Inferior parietal cortex (tissue), 1 donor: ENCODE measurements at regions not wholly inside any gene's neighbourhood (a gene's known extent, or its start where the extent isn't known, plus 50 kb on each side); places are given as distances from the start of the nearest gene placed in this dataset.

Experiments used
- DNase-seq: peaks from one replicate; pipeline ENCODE4 v3.0.0-alpha.2; 2016; ENCODE audit errors: extremely low spot score

DNA sequence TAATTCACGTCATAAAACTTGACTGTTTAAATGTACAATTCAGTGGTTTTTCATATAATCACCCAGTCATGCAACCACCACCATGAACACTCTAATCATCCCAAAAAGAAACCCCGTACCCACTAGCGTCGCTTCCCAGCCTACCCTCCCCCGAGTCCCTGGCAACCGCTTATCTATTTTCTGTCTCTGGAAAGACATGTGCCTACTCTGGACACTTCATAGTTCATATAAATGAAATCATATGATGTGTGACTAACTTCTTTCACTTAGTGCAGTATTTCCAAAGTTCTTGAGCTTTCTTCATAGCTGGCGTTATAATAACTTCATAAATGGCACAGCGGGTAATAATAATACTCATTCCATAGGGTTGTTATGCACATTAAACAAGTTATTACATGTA lies 215.2 kb downstream of the MYLK4 start:
- no peak for DNase-seq

DNA sequence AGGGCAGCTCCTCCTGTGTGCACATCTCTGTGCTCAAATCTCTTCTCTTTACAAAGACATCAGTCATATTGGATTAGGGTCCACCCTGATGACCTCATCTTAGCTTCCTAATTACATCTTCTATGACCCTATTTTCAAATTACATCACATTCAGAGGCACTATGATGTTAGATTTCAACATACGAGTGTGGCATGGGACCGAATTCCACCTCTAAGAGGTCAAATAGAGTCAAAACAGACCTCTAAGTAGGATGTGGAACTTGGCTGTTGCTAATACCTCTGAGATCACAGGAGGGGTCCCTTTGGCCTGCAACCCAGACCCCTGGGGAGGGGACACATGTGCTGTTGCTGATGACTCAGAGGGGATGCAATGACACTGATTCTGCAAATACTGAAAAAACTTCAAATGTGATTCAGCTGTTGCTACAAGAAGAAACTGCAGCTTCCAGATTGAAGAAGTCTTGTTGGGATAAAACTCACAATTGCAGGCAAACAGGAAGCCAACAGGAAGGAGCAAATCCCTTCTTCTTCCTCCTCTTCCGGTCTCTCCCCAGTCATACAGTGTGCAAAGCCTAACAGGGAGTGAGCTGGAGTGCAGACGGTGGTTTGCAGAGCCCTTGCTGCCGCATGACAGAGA lies 216.2 kb downstream of the MYLK4 start:
- no peak for DNase-seq

DNA sequence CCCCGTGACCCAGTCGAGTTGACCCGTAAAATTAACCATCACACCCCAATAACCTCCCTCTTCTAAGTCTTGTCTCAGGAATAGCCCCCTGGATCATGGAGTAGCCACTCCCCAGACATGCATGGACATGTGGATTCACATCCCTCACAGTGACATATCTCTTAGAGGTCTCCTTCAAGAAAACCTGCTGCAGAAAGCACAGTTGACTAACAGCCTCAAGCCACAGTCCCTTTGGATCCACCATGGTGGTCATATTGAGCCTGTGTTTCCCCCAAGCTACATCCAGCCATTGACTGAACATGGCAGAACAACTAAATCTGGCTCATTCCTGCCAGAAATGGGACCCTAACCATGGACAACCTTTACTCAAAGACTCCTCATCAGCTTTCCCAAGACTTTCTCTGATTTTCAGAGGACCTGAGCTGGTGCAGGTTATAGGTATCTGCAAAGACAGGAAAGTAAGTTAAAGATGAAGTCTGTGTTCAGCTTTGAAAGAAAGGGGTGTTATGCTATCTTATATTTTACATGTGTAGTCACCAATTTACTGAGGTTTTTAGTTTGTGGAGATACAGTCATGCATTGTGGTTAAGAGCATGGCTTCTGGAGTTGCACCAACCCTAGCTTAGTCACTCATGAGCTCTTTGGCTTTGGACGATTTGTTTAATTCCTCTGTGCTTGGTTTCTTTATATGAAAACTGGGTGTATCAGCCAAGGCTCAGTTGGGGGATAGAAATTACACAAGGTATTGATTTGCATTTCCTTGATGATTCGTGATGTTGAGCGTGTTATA lies 219.1 kb downstream of the MYLK4 start:
- DNase-seq: no peak

DNA sequence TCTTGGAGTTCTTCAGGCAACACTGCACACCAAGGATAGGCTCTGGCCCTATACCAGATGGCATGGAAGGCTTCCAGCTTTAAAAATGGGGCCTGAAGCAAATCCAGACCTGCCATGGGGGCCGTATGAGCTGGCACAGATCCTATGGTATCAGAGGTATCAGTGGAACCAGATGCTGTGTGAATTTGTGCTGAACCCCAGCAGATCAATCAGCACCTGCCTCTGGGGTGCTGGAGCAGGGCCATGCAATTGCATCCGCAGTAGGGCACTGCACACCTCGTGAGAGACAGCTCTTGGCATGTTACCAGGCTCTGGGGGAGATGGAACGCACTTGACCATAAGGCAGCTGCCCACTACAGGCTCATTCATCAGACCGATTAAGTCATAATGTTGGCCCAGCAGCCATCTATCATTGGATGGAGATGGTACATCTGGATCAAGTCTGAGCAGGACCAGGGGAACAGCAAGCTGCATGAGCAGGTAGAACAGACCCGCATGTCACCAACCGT lies 221.5 kb downstream of the MYLK4 start:
- DNase-seq: no peak

DNA sequence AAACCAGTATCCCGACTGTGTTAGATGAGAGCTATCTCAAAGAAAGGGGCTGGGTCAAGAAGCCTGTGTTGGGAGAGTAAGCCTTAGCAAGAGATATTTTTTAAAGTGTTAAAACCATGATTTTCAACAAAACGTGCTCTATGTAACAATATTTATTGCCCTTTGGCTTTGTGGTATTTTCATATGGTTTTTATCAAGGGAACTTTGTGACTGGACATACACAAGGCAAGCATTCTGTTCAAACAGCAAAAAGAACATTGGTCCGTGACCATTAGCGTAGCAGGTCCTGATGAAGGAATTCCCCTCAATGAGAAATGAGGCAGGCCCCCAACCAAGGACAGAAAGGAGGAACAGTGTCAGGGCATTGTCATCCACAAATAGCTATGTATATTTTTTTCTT lies 222.6 kb downstream of the MYLK4 start:
- no peak for DNase-seq

DNA sequence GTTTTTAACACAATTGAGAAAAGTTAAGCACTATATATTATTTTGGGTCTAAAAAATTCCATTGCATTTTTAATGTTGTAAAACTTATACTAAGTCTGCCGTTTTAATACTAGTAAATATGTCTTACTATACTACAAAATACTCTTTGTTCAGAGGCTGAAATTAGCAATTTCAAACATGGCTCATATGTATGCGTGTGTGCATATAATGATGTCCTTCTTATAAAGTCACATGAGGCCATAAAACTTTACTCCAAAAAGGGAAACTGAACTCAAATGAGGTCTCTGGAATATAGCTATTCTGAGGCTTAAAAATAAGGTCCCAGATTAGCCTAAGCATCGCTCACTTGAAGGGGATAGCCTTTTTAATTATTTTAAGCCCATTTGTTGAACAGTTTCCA lies 224.0 kb downstream of the MYLK4 start:
- DNase-seq: no peak

DNA sequence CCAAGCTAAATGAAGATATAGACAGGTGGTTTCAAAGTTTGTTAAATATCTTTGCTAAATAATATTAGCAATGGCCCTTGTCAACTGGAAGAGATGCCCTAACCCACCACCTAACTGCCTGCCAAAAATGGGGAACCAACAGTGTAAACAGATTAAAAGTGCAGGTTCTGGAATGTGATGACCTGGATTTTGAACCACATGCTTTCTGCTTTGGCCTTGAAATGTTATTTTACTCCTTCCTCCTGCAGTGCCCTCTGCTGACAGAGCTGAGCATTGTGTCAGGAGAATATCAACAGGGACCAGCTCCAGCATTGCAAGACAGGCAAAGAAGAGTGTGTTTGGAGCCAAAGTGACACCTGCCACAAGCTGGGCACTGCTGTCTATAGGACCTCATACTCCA lies 226.6 kb downstream of the MYLK4 start:
- DNase-seq: no peak

DNA sequence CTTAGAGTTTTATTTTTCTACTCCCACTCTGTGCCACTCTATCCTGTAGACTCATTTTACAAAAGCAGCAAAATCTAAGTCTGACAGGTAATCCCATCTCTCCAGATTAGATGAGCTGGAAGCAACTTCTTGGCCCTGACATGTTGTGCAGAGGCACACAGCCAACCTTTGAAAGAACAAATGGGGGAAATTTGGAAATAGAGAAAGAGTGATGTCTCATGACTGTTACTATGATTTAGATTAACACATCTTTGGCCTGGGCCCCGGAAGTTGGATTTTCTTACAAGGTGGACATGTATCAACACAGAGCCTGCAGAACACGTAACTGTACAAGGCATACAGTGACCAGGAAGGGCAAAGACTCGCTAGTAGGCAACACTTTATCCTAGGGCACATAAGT lies 227.7 kb downstream of the MYLK4 start:
- DNase-seq: no peak

DNA sequence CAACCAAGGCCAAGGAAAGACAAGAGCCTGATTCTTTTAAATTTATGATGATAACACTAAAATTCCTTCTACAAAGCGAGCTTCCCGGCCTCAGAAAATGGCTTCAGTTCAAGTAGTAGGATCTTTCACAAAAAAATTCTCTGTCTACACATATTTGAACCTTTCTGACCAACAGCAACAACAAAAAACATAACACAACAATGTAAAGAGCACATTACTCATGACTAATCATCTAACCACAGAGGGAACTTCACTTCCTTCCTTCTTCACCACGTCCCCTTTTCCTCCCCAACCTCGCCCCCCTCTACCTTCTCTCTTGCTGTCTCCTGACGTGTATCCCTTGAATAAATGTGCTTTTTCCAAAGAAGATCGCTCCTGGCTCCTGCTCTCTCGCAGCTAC lies 228.2 kb downstream of the MYLK4 start:
- DNase-seq: no peak

DNA sequence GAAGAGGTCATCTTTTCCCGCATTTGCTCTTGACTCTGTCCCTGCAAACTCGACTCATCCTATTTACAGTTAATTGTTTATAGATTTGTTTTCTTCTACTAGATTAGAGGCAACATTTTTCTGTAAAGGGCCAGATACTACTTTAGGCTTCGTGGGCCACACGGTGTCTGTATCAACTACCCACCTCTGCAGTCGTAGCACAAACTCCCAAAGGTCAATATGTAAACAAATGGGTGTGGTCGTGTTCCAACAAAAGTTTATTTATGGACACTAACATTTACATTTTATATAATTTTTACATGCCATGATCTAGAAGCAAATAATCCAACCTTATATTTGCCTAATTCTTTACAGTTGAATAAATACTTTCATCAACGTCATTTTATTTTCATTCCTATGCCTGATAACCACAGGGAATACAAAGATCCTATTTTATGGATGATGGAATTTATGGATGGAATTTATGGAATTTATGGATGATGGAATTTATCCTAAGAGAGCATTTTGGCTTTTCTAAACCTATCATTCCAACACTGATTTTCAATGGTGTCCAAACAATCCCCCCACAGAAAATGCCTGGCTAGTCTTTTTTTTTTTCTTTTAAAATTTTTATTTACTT lies 232.8 kb downstream of the MYLK4 start:
- DNase-seq: no peak

DNA sequence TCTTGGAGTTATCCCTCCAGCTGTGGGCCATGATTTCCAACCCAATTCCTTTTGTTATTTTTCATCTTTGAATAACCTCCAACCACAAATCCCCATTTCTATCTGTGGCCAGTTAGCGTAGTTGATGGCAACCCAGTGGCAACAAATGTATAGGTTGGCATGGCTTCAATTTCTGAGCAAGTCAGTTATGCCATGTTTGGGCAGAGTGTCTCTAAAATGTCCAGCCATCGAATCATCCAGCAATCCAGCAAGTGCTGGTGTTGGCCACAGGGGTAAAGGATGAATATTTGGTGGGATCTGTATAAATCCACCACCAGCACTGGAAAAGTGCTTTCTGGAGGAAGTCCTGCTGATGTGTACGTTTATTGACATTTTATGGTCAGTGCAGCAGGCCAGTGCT lies 233.3 kb downstream of the MYLK4 start:
- no peak for DNase-seq

DNA sequence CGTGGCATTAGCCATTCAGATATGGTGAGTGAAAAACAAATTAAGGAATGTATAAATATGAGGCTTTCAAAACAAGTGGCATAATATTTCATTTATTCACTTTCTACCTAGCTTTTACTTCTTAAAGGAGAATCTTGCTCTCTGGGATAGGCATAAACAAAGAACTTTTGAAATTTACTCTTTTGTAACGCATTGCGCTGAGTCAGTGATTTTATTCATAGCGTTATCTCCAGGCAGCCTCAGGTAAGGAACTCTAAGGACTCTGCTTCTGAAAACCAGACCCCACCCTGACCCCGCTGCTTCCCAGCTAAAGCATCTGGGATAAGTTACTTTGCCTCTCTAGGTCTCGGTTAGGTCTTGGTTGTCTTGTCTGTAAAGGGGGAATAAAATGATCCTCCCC lies 234.7 kb downstream of the MYLK4 start:
- DNase-seq: no peak

DNA sequence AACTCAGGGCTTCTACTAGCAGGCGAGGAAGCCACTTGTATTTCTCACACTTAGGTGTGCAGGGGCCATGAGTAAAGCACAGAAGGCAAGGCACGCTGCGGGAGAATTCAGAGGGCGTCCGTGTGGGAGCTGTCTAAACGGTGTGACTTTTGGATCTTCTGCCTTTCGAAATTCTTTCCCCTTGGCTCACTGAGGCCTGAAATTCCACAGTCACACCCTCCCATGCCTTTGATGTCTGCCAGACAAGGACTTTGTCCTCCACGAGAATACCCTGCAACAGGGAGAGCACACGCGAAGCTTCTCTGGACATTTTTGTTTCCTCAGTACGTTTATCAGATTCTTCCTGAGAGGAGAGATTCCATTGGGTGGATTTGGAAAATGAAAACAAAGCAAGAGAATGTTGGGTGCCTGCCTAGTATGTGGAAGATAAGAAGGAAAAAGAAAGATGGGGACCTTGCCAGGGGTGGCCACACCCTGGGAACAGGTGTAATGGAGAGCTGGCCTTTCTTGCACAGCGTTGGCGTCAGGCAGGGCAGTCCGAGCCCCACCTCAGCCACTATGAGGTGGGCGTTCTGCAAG lies 235.7 kb downstream of the MYLK4 start:
- DNase-seq: no peak

DNA sequence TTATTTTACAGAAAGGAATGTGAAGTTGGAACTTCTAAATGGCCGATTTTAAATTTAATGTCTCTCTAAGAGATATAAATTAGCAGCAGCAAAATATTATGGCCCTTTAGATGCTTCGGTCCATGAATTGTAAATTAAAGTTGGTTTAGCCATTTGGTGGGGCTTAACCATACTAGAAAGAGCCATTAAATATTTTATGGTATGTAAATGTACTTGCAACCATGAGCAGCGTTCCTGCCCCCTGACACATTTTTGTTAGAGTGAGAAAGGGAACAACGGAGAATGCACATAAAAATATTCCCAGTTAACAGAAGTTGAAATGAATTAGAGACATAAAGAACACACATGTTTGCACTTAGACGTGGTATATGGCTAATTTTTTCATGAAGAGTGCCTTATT lies 237.9 kb downstream of the MYLK4 start:
- no peak for DNase-seq

DNA sequence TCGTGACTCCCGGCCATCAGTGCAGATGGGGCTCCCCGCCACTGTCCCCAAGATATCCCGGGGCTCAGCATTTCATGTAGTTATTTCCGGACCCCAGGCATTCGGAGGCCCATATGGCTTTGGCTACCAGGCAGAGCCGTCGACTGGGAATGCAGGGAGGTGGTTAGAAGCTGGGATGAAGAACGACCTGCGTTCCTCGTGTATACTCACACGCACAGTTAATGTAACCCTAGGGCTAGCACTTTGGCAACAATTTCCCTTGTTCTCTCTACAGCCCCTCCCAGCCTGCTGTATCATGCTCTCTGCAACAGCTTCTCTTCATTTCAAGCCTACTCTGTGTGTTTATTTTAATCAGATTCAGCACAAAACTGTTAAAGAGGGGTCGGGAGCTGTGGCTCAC lies 240.4 kb downstream of the MYLK4 start:
- no peak for DNase-seq

DNA sequence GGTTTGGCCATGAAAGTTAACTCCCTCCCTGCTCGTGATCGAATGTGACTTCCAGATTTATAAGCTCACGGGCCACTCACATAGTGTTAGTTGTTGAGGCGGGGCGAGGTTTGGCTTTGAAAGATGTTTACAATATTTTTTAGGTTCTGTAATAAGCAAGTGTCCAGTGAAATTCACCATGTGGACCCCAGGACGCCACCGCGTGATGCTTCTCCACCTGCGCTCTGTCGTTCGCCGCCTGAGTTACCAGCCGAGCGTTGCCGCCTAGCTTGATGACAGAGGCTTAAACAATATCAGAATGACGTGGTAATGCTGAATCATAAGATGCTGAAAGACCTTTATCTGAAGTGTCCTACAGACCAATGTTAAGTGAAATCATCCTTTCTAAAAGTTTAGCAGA lies 241.0 kb downstream of the MYLK4 start:
- DNase-seq: no peak

DNA sequence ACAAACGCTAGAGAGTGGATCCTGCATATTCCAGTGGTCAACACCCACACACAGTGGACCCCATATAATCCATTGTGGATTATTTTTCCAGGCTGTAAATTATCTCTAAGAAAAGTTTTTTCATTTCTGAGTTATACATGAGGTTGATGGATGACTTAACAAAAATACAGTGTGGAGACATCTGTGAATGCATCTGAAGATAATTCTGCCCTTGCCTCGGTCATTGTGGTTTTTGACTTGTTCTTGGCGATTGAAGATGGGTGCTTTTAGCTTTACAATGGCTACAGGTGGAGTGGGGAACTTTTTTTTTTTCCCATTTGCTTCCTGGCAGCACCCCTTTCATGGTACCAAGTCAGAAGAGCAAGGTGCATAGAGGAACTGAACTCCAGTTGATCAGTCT lies 242.7 kb downstream of the MYLK4 start:
- DNase-seq: no peak

DNA sequence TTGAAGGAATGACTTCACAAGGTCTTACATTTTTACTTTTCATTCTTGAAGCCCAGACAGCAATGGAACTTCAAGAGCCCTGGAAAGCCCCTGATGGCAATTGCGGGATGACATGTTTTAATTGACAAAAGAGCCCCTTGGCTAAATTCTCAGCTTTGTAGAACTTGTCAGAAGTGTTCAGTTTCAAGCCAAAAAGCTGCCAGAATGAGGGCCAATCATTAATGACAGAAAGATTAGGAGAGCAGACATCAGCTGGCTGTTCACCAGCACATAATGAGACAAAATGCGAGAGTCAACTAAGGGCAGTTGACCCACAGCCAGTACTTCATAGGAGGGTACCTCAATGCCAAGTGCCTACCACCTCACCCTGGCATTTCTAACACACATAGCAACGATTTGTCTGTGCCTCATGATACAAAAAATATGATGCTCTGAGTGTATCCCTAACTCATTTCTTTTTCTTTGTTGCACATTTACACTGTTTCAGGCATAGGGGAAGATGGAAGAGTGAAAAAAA lies 243.1 kb downstream of the MYLK4 start:
- no peak for DNase-seq

DNA sequence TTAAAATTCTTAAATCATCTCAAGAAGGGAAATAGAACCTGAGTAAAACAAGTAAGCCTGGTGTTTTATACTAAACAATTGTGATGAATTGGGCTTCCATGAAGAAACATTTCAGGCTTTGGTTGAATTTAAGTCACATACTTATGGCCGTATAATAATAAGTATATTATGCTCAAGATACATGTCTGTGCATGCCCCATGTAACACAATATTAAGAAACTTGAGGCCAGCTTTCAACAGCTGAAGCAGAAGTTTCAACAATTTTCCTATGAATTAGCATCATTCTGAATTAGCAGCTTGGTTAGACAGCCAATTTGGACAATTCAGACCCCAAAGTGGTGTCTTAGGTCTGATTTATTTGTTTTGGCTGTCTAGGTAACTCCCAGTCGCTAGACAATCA lies 243.7 kb downstream of the MYLK4 start:
- DNase-seq: no peak

DNA sequence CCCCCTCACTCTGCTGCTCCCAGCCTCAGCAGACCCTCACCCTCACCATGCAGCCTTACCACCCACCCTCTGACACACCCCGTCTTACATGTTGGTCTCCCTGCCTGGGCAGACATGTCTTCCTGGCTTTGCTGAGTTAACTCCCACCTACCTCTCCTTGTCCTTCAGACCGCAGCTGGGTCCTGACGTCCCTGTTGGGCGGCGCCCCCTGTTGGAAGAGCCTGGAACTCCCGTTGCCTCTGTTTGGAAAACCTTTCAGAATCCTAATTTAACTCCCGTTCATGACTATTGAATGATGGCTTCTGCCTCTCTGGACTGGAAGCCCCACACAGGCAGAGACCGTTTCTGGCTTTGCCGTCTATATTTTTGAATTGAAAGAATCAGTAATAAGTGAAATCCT lies 245.1 kb downstream of the MYLK4 start:
- no peak for DNase-seq

DNA sequence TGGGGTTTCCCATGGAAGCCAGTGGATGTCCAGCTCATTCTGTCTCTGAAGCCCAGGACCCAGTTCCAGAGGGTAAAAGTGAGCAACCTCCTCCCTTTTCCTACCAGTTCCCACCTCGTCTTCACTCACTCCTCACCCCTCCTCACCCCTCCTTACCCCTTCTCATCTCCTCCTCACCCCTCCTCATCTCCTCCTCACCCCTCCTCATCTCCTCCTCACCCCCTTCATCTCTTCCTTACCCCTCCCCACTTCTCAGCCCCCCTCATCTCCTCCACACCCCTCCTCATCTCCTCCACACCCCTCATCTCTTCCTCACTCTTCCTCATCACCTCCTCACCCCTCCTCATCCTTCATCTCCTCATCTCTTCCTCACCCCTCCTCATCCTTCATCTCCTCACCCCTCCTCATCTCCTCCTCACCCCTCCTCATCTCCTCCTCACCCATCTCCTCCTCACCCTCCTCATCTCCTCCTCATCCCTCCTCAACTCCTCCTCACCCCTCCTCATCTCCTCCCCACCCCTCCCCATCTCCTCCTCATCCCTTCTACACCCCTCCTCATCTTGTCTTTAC lies 246.1 kb downstream of the MYLK4 start:
- no peak for DNase-seq

DNA sequence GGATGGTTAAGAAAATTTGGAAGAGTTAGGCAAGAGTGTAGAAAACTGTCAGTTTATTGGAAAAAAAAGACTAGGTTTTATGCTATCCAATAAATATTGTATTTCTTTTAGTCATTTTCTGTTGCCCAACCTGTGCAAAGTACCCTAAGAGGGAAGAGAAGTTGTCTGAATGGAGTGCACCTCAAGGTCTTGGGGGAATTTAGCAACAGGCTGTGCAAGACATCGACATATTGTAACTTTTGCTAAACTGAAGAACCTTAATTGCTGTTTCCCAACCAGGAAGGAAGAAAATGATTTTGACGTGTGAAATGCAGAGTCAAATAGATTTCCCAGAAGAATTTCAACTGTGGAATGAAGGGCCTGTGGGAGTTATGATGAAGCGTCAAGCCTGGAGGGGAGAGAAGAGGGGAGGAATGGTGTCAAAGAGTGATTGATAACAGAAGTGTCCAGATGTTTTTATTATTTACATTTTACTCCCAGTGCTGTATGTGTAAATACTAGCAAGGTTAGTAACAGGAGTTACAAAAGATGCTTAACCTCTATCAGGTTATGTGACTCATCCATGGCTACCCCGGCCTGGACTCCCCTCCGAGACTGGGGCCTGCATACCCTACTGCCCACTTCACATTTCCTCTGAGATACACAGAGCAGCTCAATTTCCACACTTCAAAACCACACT lies 246.8 kb downstream of the MYLK4 start:
- no peak for DNase-seq
